ENCODE measurements at regions not wholly inside any gene's neighbourhood (a gene's known extent, or its start where the extent isn't known, plus 50 kb on each side); places are given as distances from the start of the nearest gene placed in this dataset.

DNA sequence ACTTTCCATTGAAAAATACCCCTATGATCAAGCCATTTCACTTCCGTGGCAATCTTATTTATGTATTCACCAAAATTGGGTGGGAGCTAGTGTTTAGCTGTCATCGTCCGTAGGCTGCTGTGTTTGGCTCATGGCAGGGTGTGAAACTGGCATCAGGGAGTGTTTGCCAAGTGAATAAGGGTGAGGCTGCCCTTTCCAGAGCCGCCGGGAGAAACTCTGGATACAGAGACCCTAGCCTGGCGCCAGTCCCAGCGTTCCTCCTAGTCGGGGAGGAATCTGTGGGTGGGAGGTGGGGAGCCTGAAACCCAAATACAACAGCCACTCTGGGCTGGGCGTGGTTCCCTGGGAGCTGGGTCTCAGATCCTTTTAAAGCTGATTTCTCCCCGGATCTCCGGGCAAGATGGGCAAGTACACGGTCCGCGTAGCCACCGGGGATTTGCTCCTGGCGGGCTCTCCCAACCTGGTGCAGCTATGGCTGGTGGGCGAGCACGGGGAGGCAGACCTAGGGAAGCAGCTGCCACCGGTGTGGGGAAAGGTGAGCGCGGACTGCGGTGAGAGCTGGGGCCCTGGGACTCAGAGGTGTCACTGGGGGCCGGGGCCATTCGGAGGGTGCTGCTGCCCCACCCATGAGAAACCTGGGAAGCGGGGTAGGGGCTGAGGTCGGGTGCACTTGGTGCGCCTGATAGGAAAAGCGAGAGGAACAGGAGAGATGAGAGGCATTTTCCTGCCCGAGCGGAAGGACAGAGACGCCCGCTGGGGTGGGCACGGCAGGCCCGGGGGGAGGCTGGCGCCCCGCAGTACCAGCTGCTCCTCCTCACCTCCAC is 62.1 kb upstream of the TEKT1 start:
- Histone ChIP-seq H3K27me3 (ENCODE audit: control insufficient read depth, insufficient read depth, low read length) (peaks cover 21% of the 10 kb centered on the region), H3K36me3 (replicated peaks; ENCODE audit: control insufficient read depth, insufficient read depth, low read length) (peaks cover 5% of the 10 kb centered on the region), H3K4me3 (ENCODE audit: insufficient read depth, low read depth, low read length) (peak overlapping the region; percentile 42)
- DNase-seq = no peak

DNA sequence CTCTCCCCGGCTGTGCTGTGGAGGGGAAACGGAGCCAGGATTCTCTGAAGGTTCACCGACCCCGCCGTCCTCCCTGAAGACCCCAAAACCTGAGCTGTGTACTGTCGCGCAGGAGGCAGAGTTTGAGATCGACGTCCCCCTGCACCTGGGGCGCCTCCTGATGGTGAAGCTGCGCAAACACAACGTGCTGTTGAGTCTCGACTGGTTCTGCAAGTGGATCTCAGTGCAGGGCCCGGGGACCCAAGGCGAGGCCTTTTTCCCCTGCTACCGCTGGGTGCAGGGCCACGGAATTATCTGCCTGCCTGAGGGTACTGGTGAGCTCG is 62.6 kb upstream of the TEKT1 start:
- peak overlapping the region; percentile 42 for H3K4me3 ChIP-seq (ENCODE audit: insufficient read depth, low read depth, low read length)
- DNase-seq = peak; percentile 91
- H3K27me3 ChIP-seq (ENCODE audit: control insufficient read depth, insufficient read depth, low read length) = peaks cover 21% of the 10 kb centered on the region
- peaks cover 8% of the 10 kb centered on the region for H3K36me3 ChIP-seq (replicated peaks; ENCODE audit: control insufficient read depth, insufficient read depth, low read length)

DNA sequence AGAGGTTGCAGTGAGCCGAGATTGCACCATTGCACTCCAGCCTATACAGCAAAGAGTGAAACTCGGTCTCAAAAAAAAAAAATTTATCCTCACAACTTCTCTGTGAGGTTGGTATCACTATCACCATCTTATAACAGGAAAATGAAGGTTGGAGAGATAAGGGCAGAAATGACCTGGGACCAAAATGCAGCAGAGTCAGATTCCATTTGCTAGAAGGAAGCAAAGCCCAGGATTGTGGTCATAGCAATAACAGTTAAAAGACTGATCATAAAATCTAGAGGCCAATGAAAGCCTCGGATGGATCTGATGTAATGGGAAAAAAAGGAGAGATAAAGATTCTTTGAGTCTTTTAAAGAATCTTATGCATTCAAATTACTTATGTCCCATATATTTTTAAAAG is 69.6 kb upstream of the TEKT1 start:
- DNase-seq = no peak
- Histone ChIP-seq H3K36me3 (replicated peaks; ENCODE audit: control insufficient read depth, insufficient read depth, low read length) (peaks cover 15% of the 10 kb centered on the region), H3K27me3 (ENCODE audit: control insufficient read depth, insufficient read depth, low read length) (no peaks in the 10 kb centered on the region; the same call in 1 of the 2 replicates), H3K4me3 (ENCODE audit: insufficient read depth, low read depth, low read length) (no peak overlapping the region)

DNA sequence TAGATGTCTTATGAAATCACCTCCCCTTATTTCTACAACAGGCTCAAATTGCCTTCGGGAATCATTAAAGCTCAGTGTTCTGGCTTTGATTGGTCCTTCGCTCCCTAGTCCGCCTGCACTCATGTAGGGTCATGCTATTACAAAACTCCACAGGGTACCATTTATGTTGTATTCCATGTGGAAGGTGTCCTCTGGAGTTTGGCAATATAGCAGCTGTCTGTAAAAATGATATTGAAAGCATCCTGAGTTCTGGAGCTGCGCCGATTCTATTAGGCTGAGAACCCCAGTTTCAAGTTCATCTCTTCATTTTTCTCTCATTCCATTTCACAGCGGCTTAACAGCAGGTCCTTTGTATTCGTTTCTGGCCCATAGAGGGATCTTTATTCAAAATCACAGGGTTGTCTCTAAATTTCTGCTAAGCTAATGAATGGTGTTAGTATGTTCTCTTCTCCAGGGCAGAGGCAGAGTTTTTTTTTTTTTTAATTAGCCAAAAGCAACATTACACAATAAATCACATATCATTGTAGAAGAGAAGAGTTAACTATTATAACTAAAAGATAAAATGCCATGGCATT is 71.9 kb upstream of the TEKT1 start:
- Histone ChIP-seq H3K4me3 (ENCODE audit: insufficient read depth, low read depth, low read length) (no peak overlapping the region), H3K36me3 (replicated peaks; ENCODE audit: control insufficient read depth, insufficient read depth, low read length) (peaks cover 9% of the 10 kb centered on the region), H3K27me3 (ENCODE audit: control insufficient read depth, insufficient read depth, low read length) (no peaks in the 10 kb centered on the region; the same call in 1 of the 2 replicates)
- DNase-seq = peak; percentile 2

DNA sequence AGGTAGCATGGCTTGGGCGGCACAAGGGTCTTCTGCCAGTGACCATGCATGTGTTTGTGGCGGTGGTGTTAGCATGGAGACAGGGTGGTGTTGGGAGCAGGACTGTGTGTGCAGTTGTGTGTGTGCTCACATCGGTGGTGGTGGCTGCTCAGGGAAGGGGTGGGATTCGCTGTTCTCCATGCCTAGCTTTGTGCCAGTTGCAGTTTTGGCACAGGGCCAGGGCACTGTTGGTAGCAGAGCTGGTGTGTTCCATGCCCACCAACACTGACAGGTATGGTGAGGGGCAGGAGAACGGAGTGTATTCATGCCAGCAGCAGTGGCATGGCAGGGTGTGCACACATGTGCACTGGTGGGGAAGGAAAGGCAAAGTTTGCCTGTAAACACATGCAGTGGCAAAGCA is 77.3 kb upstream of the TEKT1 start:
- peaks cover 4% of the 10 kb centered on the region; the same call in 1 of the 2 replicates for H3K27me3 ChIP-seq (ENCODE audit: control insufficient read depth, insufficient read depth, low read length)
- H3K4me3 ChIP-seq (ENCODE audit: insufficient read depth, low read depth, low read length) = no peak overlapping the region
- no peak for DNase-seq
- H3K36me3 ChIP-seq (replicated peaks; ENCODE audit: control insufficient read depth, insufficient read depth, low read length) = no peaks in the 10 kb centered on the region

DNA sequence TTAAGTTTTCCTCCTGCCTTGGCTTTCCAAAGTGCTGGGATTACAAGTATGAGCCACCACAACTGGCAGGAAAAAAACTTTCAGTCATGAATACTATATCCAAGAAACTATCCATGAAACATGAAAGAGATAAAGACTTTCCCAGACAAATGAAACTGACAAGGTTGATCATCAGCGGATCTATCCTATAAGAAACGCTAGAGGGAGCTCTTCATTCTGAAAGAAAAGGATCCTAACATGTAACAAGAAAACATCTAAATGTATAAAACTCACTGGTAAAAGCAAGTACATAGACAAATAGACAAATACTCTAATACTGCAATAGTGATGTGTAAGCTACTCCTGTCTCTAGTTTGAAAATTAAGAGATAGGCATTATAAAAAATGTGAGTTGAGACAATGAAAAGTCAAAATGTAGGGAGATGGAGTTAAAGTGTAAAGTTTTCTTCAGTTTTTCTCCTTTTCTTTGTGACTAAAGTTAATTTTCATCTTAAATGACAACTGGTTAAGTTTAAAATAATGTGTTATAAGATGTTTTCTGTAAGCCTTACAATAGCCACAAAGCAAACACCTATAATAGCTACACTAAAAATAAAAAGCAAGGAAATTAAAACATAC is 79.6 kb upstream of the TEKT1 start:
- peak; percentile 54 for DNase-seq
- H3K4me3 ChIP-seq (ENCODE audit: insufficient read depth, low read depth, low read length) = no peak overlapping the region
- no peaks in the 10 kb centered on the region for H3K36me3 ChIP-seq (replicated peaks; ENCODE audit: control insufficient read depth, insufficient read depth, low read length)
- H3K27me3 ChIP-seq (ENCODE audit: control insufficient read depth, insufficient read depth, low read length) = peaks cover 10% of the 10 kb centered on the region; the same call in 1 of the 2 replicates

DNA sequence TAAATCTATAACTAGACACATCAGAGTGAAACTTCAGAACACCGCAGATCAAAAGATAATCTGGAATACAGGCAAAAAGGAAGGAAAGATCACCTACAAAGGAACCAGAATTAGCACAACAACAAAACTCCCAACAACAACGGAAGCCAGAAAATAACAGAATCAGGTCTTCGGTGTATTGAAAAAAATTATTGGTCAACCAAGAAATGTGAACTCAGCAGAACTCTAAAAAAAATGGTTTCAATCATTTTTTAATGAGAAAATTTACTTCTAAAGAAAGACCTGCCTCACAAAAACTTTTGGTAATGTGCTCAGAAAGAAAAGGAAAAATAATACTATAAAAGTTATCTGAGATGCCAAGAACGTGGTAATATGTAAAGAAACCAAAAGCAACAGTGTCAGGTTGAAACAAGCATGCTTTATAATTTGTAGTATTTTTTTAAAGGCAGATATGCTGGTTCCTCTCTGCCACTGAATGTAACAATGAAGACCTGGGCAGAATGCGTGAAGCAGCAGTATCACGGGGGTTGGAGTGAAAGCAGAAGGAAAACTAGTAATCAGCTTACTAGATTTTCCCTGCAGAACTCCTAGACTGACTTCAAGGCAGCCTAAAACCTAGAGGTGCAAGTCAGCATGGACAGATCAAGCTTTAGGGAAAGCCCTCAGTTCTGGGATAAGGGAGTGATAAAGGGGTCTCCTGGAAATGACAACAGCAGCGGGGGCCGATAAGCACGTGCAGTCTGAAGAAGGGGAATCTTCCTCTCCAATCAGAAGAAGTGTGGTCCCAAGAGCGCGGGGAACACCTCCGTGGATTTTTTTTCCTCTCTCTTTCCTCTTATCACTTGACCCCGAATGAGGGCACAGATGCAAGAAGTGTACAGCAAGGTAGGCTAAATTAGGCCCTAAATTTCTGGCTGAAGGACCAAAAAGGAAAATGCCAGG is 80.9 kb upstream of the TEKT1 start:
- H3K27me3 ChIP-seq (ENCODE audit: control insufficient read depth, insufficient read depth, low read length) = peaks cover 10% of the 10 kb centered on the region; the same call in 1 of the 2 replicates
- DNase-seq = no peak
- H3K36me3 ChIP-seq (replicated peaks; ENCODE audit: control insufficient read depth, insufficient read depth, low read length) = no peaks in the 10 kb centered on the region
- no peak overlapping the region for H3K4me3 ChIP-seq (ENCODE audit: insufficient read depth, low read depth, low read length)

DNA sequence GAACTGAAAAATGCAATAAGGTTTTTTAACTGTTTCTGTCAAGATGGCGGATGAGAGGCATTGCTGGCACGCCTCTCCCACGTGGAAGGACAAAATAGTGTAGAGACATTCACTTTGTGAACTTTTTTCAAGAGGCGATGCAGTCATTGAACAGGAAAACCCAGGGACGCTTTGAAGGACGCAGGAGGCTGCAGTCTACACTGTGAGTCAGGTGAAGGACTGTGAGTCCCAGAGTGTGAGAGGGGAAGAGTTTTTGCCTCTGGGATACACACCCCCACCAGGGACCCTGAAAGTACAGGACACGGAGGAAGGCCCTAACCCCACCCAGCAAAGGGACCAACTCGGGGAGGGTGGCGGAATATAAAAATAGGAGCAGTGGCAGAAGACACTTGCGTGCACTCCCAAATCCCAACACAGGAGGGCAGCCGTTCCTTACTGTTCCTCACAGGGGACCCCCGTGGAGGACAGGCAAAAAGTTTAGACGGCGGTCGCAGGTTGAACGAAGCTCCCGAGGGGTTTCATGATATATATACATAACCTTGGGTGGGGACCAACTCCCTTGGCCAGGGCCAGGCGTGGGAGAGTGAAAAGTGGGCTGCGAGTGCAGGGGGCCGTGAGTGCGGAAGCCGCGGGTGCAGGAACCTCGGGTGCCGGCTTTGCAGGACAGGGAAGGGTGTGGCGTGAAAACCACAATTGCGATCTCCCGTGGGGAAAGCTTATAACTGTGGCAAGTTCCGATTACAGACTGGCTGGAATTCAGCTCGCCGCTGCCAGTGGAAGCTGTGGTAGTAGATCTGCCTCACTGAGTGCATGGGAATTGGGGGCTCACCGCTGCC is 82.0 kb upstream of the ALOX12 start:
- Histone ChIP-seq H3K4me3 (ENCODE audit: insufficient read depth, low read depth, low read length) (no peak overlapping the region), H3K27me3 (ENCODE audit: control insufficient read depth, insufficient read depth, low read length) (peaks cover 12% of the 10 kb centered on the region; the same call in 1 of the 2 replicates), H3K36me3 (replicated peaks; ENCODE audit: control insufficient read depth, insufficient read depth, low read length) (no peaks in the 10 kb centered on the region)
- DNase-seq = peak; percentile 74

DNA sequence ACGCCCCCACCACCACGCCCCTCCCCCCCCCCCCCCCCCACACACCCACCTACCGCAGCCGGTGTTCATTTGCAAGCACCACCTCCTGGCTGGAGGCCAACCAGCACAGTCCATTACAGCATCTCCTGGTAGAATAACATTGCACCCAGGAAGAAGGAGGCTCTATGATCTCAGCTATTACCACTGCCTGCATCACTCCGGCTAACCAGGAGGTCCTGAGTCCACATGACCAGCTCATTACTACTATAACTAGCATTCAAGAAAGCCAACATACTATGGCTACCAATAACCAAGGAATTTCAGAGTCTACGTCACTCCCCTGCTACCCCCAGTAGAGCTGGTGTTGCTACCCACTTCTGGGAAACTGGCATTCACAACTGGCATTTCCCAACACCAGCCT is 81.1 kb upstream of the ALOX12 start:
- Histone ChIP-seq H3K36me3 (replicated peaks; ENCODE audit: control insufficient read depth, insufficient read depth, low read length) (no peaks in the 10 kb centered on the region), H3K27me3 (ENCODE audit: control insufficient read depth, insufficient read depth, low read length) (peaks cover 13% of the 10 kb centered on the region; the same call in 1 of the 2 replicates), H3K4me3 (ENCODE audit: insufficient read depth, low read depth, low read length) (no peak overlapping the region)
- DNase-seq = no peak

DNA sequence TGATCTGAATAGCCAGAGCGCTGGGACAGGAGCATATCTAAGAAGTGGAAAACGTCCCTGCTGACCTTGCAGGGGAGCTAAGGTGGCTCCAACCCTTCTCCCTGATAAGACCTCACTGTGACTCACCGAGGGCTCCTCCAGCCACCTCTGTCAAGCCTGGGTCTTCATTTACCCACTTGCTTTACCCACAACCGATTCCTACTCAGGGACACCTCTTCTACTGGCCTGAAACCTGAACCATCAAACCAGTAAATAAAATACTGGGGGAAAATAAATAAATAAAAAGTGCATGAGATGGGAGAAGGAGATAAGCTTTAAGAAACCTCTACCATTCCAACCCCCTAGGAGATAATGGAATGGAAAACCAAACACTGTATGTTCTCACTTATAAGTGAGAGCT is 80.2 kb upstream of the ALOX12 start:
- H3K36me3 ChIP-seq (replicated peaks; ENCODE audit: control insufficient read depth, insufficient read depth, low read length) = no peaks in the 10 kb centered on the region
- no peak overlapping the region for H3K4me3 ChIP-seq (ENCODE audit: insufficient read depth, low read depth, low read length)
- H3K27me3 ChIP-seq (ENCODE audit: control insufficient read depth, insufficient read depth, low read length) = peaks cover 13% of the 10 kb centered on the region; the same call in 1 of the 2 replicates
- DNase-seq = no peak

DNA sequence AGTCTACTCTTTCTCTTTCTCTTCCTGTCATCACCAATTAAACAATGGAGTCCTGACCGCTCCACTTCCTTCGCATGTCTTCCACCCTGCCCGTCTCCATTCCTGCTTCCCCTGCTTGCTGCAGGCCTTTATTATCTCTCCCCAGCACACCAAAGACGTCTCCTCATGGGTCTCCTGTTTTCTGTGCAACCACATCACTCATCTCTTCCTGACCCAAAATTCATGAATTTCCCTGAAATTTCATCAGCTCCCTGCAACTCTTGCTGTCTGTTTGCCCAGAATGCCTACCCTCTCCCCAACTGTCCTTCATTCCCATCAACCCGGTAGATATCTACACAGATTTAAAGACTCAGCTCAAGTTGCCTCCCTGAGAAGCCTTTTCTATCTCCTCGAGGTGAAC is 76.7 kb upstream of the ALOX12 start:
- no peaks in the 10 kb centered on the region for H3K36me3 ChIP-seq (replicated peaks; ENCODE audit: control insufficient read depth, insufficient read depth, low read length)
- DNase-seq = no peak
- H3K4me3 ChIP-seq (ENCODE audit: insufficient read depth, low read depth, low read length) = no peak overlapping the region
- H3K27me3 ChIP-seq (ENCODE audit: control insufficient read depth, insufficient read depth, low read length) = peaks cover 7% of the 10 kb centered on the region; the same call in 1 of the 2 replicates

DNA sequence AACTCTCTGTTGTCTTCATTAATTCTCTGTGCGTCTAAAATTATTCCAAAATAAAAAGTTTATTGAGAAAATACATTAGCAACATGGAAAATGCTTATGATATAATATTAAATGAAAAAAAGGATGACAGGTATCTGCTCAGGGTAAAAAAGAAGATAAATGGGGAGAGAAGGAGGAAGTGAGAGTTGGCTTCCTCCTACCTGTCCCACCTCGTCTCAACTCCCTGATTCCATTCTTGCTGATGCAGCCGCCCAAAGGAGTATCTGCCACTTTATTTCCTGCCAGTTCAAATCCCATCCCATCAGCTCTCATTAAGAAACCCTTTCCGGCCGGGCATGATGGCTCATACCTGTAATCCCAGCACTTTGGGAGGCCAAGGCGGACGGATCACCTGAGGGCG is 72.5 kb upstream of the ALOX12 start:
- no peak for DNase-seq
- Histone ChIP-seq H3K4me3 (ENCODE audit: insufficient read depth, low read depth, low read length) (no peak overlapping the region), H3K27me3 (ENCODE audit: control insufficient read depth, insufficient read depth, low read length) (peaks cover 1% of the 10 kb centered on the region; the same call in 1 of the 2 replicates), H3K36me3 (replicated peaks; ENCODE audit: control insufficient read depth, insufficient read depth, low read length) (no peaks in the 10 kb centered on the region)

DNA sequence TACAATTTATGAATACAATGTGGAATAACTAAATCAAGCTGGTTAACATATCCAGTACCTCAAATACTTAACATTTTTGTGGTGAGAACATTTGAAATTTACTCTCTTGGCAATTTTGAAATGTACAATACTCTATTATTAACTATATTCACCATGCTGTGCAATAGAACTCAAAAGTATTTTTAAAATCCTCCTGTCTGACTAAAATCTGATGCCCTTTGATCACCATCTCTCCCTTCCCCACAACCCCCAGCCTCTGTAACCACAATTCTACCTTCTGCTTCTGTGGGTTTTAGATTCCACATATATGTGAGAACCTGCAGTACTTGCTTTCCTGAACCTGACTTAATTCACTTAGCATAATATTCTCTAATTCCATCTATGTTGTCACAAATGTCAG is 71.6 kb upstream of the ALOX12 start:
- Histone ChIP-seq H3K27me3 (ENCODE audit: control insufficient read depth, insufficient read depth, low read length) (peaks cover 1% of the 10 kb centered on the region; the same call in 1 of the 2 replicates), H3K36me3 (replicated peaks; ENCODE audit: control insufficient read depth, insufficient read depth, low read length) (no peaks in the 10 kb centered on the region), H3K4me3 (ENCODE audit: insufficient read depth, low read depth, low read length) (no peak overlapping the region)
- no peak for DNase-seq
